Type B pancreatic cell (in vitro differentiated cells): ENCODE measurements at regions not wholly inside any gene's neighbourhood (a gene's known extent, or its start where the extent isn't known, plus 50 kb on each side); places are given as distances from the start of the nearest gene placed in this dataset.
A peak's percentile ranks its signal among the peaks of the same experiment; 100 is the strongest.

Source experiments
- DNase-seq: peaks from one replicate; pipeline ENCODE4 v3.0.0; 2021; ENCODE audit warnings: mixed read lengths; ENCODE audit not compliant: unreplicated experiment; ENCODE audit errors: extremely low spot score
- H3K27ac Mint-ChIP-seq: 2 replicates; pipeline ENCODE4 v1.8.0; 2021; ENCODE audit warnings: mild to moderate bottlenecking, mixed read lengths
- H3K27me3 Mint-ChIP-seq: 2 replicates; pipeline ENCODE4 v1.8.0; 2021; ENCODE audit warnings: mixed read lengths
- H3K36me3 Mint-ChIP-seq: 2 replicates; pipeline ENCODE4 v1.8.0; 2021; ENCODE audit warnings: mixed read lengths
- H3K4me1 Mint-ChIP-seq: one replicate; pipeline ENCODE4 v1.8.0; 2021; ENCODE audit warnings: mixed read lengths; ENCODE audit not compliant: unreplicated experiment
- H3K4me3 Mint-ChIP-seq: 2 replicates; pipeline ENCODE4 v1.8.0; 2021; ENCODE audit warnings: mild to moderate bottlenecking, mixed read lengths
- H3K9me3 Mint-ChIP-seq: 2 replicates; pipeline ENCODE4 v1.8.0; 2021; ENCODE audit warnings: mixed read lengths
- CTCF ChIP-seq: fragments of 200-600 bp; sonication (generic); conservative IDR thresholded peaks from 2 replicates; pipeline ENCODE4 v1.5.0; 2021; ENCODE audit warnings: antibody characterized with exemption, mild to moderate bottlenecking

GRCh38 chr4:159542296-159542695 lies 439.4 kb downstream of the RAPGEF2 start:
- no peak overlapping the region for H3K4me3 Mint-ChIP-seq
- no peak for DNase-seq
- no peak for TF ChIP-seq CTCF
- H3K27ac Mint-ChIP-seq = no peak overlapping the region
- no peaks in the 10 kb centered on the region for H3K36me3 Mint-ChIP-seq
- peaks cover 26% of the 10 kb centered on the region for H3K4me1 Mint-ChIP-seq
- peaks cover 3% of the 10 kb centered on the region for H3K27me3 Mint-ChIP-seq
- peaks cover 8% of the 10 kb centered on the region for H3K9me3 Mint-ChIP-seq

GRCh38 chr4:159543831-159544230 lies 441.0 kb downstream of the RAPGEF2 start:
- Mint-ChIP-seq H3K4me1 (peaks cover 26% of the 10 kb centered on the region), H3K9me3 (peaks cover 8% of the 10 kb centered on the region), H3K27ac (no peak overlapping the region), H3K4me3 (no peak overlapping the region), H3K27me3 (peaks cover 3% of the 10 kb centered on the region), H3K36me3 (no peaks in the 10 kb centered on the region)
- no peak for DNase-seq
- TF ChIP-seq CTCF = no peak

- Mint-ChIP-seq H3K27ac (no peak overlapping the region), H3K4me3 (no peak overlapping the region)
Measured at GRCh38 chr4:159545556-159545955, 442.7 kb downstream of the RAPGEF2 start.

GRCh38 chr4:159547645-159548308 lies 444.9 kb downstream of the RAPGEF2 start:
- H3K4me3 Mint-ChIP-seq = no peak overlapping the region
- no peak overlapping the region for H3K27ac Mint-ChIP-seq
- no peak for TF ChIP-seq CTCF
- peaks cover 3% of the 10 kb centered on the region for H3K9me3 Mint-ChIP-seq
- H3K36me3 Mint-ChIP-seq = no peaks in the 10 kb centered on the region
- no peak for DNase-seq
- H3K4me1 Mint-ChIP-seq = peaks cover 3% of the 10 kb centered on the region
- peaks cover 3% of the 10 kb centered on the region for H3K27me3 Mint-ChIP-seq

More at GRCh38 chr4:159545556-159545955, 442.7 kb downstream of the RAPGEF2 start:
- DNase-seq = no peak
- H3K36me3 Mint-ChIP-seq = no peaks in the 10 kb centered on the region
- H3K4me1 Mint-ChIP-seq = peaks cover 11% of the 10 kb centered on the region
- H3K9me3 Mint-ChIP-seq = peaks cover 8% of the 10 kb centered on the region
- no peak for TF ChIP-seq CTCF
- peaks cover 3% of the 10 kb centered on the region for H3K27me3 Mint-ChIP-seq

- Mint-ChIP-seq H3K27ac (peak overlapping the region; percentile 87), H3K9me3 (peaks cover 3% of the 10 kb centered on the region), H3K27me3 (no peaks in the 10 kb centered on the region), H3K36me3 (no peaks in the 10 kb centered on the region), H3K4me3 (no peak overlapping the region), H3K4me1 (no peaks in the 10 kb centered on the region)
- DNase-seq = no peak
- TF ChIP-seq CTCF = no peak
Measured at GRCh38 chr4:159549098-159549518, 446.2 kb downstream of the RAPGEF2 start.
